Smooth muscle cell (in vitro differentiated cells): ENCODE measurements at regions not wholly inside any gene's neighbourhood (a gene's known extent, or its start where the extent isn't known, plus 50 kb on each side); places are given as distances from the start of the nearest gene placed in this dataset.

ENCODE experiments used
- DNase-seq: peaks from one replicate; lab custom pipeline; 2025; ENCODE audit not compliant: unreplicated experiment; lab: John Stamatoyannopoulos, UW
- H2AFZ ChIP-seq: fragments of 200-600 bp; sonication (generic); 2 replicates; pipeline ENCODE4 v1.6.0; 2016; ENCODE audit warnings: antibody characterized with exemption, low read depth, mild to moderate bottlenecking
- H3F3A ChIP-seq: fragments of 200-600 bp; sonication (generic); 2 replicates; pipeline ENCODE4 v1.6.0; 2017; ENCODE audit warnings: antibody characterized with exemption, low read depth
- H3K27ac ChIP-seq: fragments of 200-600 bp; sonication (generic); 2 replicates; pipeline ENCODE4 v1.5.1; 2016; ENCODE audit warnings: low read depth, mild to moderate bottlenecking
- H3K27me3 ChIP-seq: fragments of 200-600 bp; sonication (generic); 2 replicates; pipeline ENCODE4 v1.6.1; 2016; ENCODE audit warnings: low read depth, mild to moderate bottlenecking
- H3K36me3 ChIP-seq: fragments of 200-600 bp; sonication (generic); 2 replicates; pipeline ENCODE4 v1.5.1; 2016; ENCODE audit warnings: low read depth
- H3K4me1 ChIP-seq: fragments of 200-600 bp; sonication (generic); 2 replicates; pipeline ENCODE4 v1.5.1; 2016; ENCODE audit warnings: low read depth
- H3K4me2 ChIP-seq: fragments of 200-600 bp; sonication (generic); 2 replicates; pipeline ENCODE4 v1.6.0; 2016; ENCODE audit warnings: mild to moderate bottlenecking
- H3K4me3 ChIP-seq: fragments of 200-600 bp; sonication (generic); 2 replicates; pipeline ENCODE4 v1.5.1; 2016; ENCODE audit warnings: mild to moderate bottlenecking
- H3K79me2 ChIP-seq: fragments of 200-600 bp; sonication (generic); 2 replicates; pipeline ENCODE4 v1.6.0; 2016; ENCODE audit warnings: low read depth, mild to moderate bottlenecking
- H3K9ac ChIP-seq: fragments of 200-600 bp; sonication (generic); 2 replicates; pipeline ENCODE4 v1.6.0; 2016; ENCODE audit warnings: low read depth
- H3K9me3 ChIP-seq: fragments of 200-600 bp; sonication (generic); replicated peaks from 2 replicates; pipeline ENCODE4 v1.5.1; 2016; ENCODE audit warnings: low read depth
- H4K20me1 ChIP-seq: fragments of 200-600 bp; sonication (generic); 2 replicates; pipeline ENCODE4 v1.6.0; 2016; ENCODE audit warnings: low read depth
- WGBS: methylation state at CpG from one replicate; pipeline ENCODE4 v1.1.7; 2016; ENCODE audit warnings: low lambda C conversion rate; 5-methylcytosine and 5-hydroxymethylcytosine counted together
- TF ChIP-seq, protein P1 (sequence below): fragments of 200-600 bp; sonication (generic); IDR thresholded peaks from 2 replicates; pipeline ENCODE4 v1.5.1; 2017; ENCODE audit warnings: borderline replicate concordance, mild to moderate bottlenecking, antibody characterized with exemption; ENCODE audit not compliant: insufficient read depth, poor library complexity, severe bottlenecking

DNA sequence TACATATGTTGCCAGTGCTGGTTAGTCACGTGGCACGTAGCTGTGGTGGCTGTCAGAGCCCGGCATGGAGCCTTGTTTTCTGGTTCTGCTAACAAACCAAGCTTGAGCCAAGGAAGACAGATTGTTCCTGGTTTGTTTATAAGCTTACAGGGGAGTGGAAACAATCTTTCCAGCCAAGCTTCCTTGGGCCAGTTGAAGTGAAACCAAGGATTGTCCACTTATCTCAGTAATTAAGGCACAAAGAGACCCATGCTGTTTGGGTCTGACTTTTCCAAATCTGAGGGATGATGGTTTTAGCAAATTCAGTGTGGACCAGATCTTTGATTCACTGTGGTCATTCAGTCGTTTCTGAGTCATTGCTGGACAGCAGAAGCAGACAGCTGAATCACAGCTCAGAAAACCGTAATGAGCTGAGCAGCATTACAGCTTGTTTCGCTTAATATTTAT is 297.3 kb upstream of the COBL start:
- WGBS = 30% methylated on average over 6 of the region's 6 CpGs
- Histone ChIP-seq H4K20me1 (no peaks in the 10 kb centered on the region), H3K4me1 (peaks cover 8% of the 10 kb centered on the region), H3K4me3 (no peak overlapping the region), H3K9me3 (no peaks in the 10 kb centered on the region), H3K36me3 (no peaks in the 10 kb centered on the region), H3K79me2 (no peaks in the 10 kb centered on the region), H3K4me2 (peak overlapping the region; percentile 68), H3K27me3 (peaks cover 6% of the 10 kb centered on the region), H2AFZ (no peak overlapping the region), H3K27ac (peak overlapping the region; percentile 66), H3F3A (peaks cover 6% of the 10 kb centered on the region), H3K9ac (no peak overlapping the region)
- no peak for DNase-seq
- TF ChIP-seq, protein P1, sequence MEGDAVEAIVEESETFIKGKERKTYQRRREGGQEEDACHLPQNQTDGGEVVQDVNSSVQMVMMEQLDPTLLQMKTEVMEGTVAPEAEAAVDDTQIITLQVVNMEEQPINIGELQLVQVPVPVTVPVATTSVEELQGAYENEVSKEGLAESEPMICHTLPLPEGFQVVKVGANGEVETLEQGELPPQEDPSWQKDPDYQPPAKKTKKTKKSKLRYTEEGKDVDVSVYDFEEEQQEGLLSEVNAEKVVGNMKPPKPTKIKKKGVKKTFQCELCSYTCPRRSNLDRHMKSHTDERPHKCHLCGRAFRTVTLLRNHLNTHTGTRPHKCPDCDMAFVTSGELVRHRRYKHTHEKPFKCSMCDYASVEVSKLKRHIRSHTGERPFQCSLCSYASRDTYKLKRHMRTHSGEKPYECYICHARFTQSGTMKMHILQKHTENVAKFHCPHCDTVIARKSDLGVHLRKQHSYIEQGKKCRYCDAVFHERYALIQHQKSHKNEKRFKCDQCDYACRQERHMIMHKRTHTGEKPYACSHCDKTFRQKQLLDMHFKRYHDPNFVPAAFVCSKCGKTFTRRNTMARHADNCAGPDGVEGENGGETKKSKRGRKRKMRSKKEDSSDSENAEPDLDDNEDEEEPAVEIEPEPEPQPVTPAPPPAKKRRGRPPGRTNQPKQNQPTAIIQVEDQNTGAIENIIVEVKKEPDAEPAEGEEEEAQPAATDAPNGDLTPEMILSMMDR = no peak

DNA sequence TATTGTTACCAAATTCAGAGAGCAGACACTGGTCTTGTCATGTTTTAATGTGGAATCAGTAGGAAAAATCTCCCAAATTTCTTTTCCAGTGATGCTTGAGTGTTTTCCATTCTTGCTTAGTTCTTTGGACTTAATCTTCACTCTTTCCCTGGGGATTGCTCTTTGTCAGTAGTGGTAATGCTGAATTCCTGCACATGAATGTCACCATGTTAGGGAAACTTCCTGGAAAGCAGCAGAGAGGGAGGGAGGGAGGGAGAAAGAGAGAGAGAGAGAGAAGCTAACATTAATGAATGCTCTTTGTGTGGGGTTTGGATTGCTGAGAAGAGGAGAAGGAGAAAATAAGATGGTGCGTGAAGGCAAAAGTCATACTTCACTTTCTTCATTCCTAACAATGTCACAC is 295.3 kb upstream of the COBL start:
- no peaks in the 10 kb centered on the region for H3K9me3 ChIP-seq
- 93% methylated on average over 1 of the region's 1 CpG for WGBS
- H3K27ac ChIP-seq = no peak overlapping the region
- H3K9ac ChIP-seq = no peak overlapping the region
- no peaks in the 10 kb centered on the region for H4K20me1 ChIP-seq
- H2AFZ ChIP-seq = no peak overlapping the region
- H3K4me3 ChIP-seq = no peak overlapping the region
- H3K36me3 ChIP-seq = no peaks in the 10 kb centered on the region
- peaks cover 8% of the 10 kb centered on the region for H3K4me1 ChIP-seq
- peaks cover 11% of the 10 kb centered on the region for H3F3A ChIP-seq
- no peaks in the 10 kb centered on the region for H3K79me2 ChIP-seq
- peaks cover 5% of the 10 kb centered on the region for H3K27me3 ChIP-seq
- peak overlapping the region; percentile 1 for H3K4me2 ChIP-seq
- no peak for DNase-seq
- TF ChIP-seq, protein P1 = no peak

DNA sequence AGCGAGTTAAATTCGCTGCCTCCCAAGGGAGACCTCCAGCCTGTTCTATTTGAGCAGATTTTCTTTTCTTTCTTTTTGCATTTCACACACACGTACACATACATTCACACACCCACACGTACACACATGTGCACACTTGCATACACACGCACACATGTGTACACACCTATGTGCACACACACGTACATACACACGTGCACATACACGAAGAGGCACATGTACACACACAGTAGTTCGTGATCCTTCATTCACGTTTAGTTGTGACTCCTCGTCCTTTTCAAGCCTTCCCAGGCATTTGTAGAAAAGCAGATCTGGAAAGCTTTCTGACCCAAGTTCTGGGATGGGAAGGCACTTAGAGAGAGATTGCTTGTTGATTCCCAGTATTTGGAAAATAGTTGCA is 290.8 kb upstream of the COBL start:
- Histone ChIP-seq H4K20me1 (no peaks in the 10 kb centered on the region), H3K27me3 (no peaks in the 10 kb centered on the region), H3K4me3 (no peak overlapping the region), H3K4me2 (peak overlapping the region; percentile 61), H3K27ac (no peak overlapping the region), H3K4me1 (peaks cover 8% of the 10 kb centered on the region), H3K9ac (no peak overlapping the region), H2AFZ (no peak overlapping the region), H3K36me3 (no peaks in the 10 kb centered on the region), H3K9me3 (no peaks in the 10 kb centered on the region), H3F3A (peaks cover 5% of the 10 kb centered on the region), H3K79me2 (no peaks in the 10 kb centered on the region)
- WGBS = 91% methylated on average over 11 of the region's 11 CpGs
- DNase-seq = no peak
- TF ChIP-seq, protein P1 = no peak

DNA sequence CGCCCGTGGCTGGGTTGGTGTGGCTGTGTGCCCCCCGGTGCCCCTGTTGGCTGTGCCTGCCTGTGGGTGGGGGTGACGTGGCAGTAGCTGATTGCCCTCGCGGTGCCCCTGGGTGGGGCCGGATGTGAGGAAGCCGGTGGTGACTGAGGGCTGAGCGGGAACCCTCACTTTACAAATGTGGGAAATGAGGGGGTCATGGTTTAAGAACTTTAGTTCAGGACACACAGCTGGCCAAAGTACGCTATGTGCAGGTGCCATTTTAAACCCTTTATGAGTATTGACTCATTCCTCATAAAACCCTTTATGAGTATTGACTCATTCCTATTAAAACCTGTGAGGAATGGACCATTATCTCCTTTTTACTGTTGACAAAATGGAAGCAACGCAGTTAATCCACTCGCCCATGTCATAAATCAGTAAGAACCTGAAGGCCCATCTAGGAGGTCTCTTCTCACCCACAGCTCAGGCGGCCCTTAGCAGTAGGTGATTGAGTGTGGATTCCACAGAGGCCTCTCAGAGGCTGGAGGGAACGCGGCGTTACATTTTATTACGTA is 290.1 kb upstream of the COBL start:
- H3K79me2 ChIP-seq = no peaks in the 10 kb centered on the region
- WGBS = 37% methylated on average over 17 of the region's 17 CpGs

More for the DNA sequence above, 290.1 kb upstream of the COBL start:
- peaks cover 6% of the 10 kb centered on the region for H3K4me1 ChIP-seq
- peak overlapping the region; percentile 61 for H3K4me2 ChIP-seq
- peaks cover 5% of the 10 kb centered on the region for H3F3A ChIP-seq
- H4K20me1 ChIP-seq = no peaks in the 10 kb centered on the region
- no peak overlapping the region for H3K9ac ChIP-seq
- no peak overlapping the region for H2AFZ ChIP-seq
- H3K9me3 ChIP-seq = no peaks in the 10 kb centered on the region
- no peaks in the 10 kb centered on the region for H3K36me3 ChIP-seq
- H3K27me3 ChIP-seq = no peaks in the 10 kb centered on the region
- H3K4me3 ChIP-seq = no peak overlapping the region
- no peak overlapping the region for H3K27ac ChIP-seq
- TF ChIP-seq, protein P1 = no peak
- no peak for DNase-seq
